Femur (tissue), 1 donor: ENCODE measurements at regions not wholly inside any gene's neighbourhood (a gene's known extent, or its start where the extent isn't known, plus 50 kb on each side); places are given as distances from the start of the nearest gene placed in this dataset.

Source experiments
- DNase-seq: peaks from one replicate; pipeline ENCODE4 v3.0.0-alpha.2; 2017

- no peak for DNase-seq
Measured at GRCh38 chr15:47355759-47356158, 361.5 kb upstream of the SEMA6D start.

GRCh38 chr15:47356297-47356696, 361.0 kb upstream of the SEMA6D start:
- DNase-seq, result no peak

GRCh38 chr15:47358876-47359275, 358.4 kb upstream of the SEMA6D start:
- no peak for DNase-seq

- no peak for DNase-seq
Measured at GRCh38 chr15:47360305-47360704, 357.0 kb upstream of the SEMA6D start.

DNA sequence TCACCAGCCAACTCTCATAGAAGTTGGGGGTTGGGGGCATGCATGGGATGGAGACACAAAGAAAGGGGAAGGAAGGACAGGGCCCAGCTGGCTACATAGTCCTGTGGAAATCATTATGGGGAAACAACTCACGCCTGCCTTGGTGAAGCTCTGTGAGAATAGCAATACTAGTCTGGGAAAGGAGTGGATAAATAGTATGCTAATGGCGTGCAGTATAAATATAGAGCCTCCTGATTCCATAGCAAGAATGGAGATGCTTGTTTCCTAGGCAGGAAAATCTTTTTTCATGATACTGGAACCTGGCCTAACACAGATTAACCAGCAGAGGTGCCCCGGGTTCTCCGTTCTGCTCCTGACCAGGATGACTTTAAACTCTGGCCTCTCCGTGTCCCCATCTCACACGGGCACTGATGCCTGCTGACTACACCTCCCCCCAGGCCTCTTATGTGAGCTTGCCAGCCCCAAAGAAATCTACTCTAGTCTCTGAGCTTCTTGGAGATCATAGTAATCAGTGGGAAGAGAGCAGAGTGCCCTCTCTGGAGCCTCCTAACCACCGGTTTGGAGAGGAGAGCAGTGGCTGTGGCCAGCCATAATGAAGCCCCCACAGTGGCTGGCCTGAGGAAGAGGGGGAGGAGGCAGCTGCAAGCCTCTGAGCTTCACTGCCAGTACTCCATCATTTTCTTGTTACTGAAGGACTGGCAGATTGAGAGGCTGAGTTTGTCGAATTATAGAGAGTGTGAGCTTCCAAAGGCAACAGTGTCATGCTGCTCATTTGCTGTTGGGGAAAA, 355.0 kb upstream of the SEMA6D start:
- DNase-seq, result peak; percentile 74

GRCh38 chr15:47363653-47364052, 353.7 kb upstream of the SEMA6D start:
- DNase-seq, result no peak

DNA sequence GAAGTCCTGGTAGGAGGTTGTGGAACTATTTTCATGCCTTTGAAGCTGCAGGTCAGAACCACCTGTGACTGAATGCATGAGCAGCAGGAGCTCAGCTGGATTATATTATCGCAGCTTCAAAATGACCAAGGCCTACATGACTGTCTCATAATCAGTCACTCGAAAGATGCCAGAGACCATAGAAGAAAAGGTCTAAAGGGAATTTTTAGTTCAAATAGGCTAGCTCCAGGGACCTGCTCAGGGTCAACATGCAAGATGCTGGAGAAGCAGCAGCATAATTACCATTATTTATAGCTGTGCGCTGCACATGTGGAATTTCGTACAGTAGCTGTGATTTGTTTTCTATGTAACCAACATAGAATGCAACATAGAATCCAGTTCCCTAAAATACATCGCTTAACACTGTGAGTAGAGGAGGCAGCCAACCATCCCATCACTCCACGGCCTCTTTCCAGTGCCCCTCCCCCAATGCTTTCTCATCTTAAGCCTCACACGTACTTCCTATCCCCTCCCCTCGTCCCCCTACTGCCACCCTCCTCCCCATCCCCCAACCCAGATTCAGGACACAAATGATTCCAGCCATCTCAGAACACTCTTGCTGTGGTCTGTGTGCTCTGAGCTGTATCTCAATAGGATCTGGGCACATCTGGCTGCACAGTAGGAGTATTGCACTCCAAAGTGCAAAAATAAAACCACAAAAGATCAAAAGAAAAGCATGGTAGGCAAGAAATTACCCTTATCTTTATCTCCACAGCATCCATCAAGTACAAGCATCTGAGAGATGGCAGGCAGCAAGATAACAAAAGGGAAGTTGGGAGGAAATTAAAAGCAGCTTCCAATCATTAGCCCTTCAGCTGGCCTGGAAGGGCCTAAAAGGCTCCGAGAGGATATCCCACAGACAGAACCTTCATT, 352.8 kb upstream of the SEMA6D start:
- no peak for DNase-seq

GRCh38 chr15:47366884-47367283, 350.4 kb upstream of the SEMA6D start:
- no peak for DNase-seq

GRCh38 chr15:47367726-47368390, 349.4 kb upstream of the SEMA6D start:
- DNase-seq, result no peak

GRCh38 chr15:47371939-47372338, 345.4 kb upstream of the SEMA6D start:
- DNase-seq, result no peak

DNA sequence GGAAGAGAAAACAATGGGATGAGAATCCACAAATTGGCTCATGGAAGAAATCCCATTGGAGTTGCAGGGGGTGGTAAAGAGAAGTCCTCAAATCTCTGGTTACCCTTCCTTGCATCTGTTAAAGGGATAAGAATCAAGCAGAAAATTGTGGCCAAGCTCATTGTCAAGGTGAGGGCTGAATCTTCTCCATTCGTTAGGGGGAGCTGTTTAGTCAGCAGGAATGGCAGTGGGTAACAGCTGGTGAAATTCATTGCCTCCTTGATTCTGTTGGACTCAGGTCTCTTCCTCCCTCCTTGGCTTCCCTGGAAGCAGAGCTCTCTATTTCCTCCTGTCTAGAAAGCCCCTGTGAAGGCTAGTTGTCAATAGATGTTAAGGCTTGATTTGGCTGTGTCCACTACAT, 343.1 kb upstream of the SEMA6D start:
- no peak for DNase-seq

- DNase-seq, result peak; percentile 24
Measured at GRCh38 chr15:47376190-47376589, 341.1 kb upstream of the SEMA6D start.

DNA sequence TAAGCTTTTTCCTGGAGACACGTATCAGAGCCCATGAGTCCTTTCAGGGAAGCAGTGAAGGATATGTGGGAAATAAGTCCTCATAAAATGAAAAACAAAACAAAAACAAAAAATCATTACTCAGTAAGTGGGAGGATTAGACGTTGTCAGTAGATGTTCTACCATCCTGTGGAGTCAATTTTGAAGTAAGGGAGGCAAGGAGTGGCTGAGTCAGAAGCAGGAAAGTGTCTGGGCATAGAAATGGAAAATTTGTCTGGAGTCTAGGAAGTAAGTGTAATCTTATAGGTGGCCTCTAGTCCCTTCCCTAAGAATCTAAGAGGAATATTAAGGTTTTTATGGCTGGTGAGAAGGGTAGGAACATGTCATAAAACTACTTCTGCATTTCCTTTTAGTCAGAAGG, 339.8 kb upstream of the SEMA6D start:
- DNase-seq, result no peak

- DNase-seq, result no peak
Measured at GRCh38 chr15:47378527-47378926, 338.8 kb upstream of the SEMA6D start.

GRCh38 chr15:47383102-47383501, 334.2 kb upstream of the SEMA6D start:
- no peak for DNase-seq

DNA sequence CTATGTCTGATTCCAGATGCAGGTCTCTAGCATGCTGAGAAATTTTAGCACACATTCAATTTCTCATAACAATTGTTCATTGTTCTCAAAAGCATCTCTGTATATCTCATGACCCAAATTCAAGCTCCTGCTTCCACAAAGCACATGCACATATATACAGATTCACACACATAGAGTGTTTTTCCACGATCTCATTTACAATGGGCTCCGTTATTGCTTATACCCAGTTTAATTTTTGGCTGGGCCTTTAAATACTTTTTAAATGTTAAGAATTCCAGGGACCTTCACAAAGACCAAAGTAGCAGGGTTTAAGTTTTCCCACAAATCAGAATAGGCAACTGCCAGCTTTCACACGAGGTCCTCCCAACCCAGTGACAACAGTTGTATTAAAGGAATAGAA, 333.5 kb upstream of the SEMA6D start:
- no peak for DNase-seq

GRCh38 chr15:47384341-47384740, 333.0 kb upstream of the SEMA6D start:
- DNase-seq, result peak; percentile 30

DNA sequence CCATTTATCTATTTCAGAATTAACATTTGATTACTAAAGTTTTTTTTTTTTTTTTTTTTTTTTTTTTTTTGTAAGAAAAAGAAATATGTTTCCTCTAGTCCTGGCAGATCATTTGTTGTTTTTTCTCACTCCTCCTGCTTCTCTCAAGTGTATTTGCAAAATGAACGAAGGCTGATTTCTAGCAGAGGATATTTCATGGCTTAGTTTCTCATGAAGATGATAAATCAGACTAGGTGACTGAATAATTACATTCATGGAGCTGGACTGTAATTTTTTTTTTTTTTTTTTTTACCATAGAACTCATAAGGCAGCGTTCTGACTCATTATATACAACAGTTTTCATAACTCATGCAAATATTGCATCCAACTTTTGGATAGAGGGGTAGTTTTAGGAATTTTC, 332.5 kb upstream of the SEMA6D start:
- DNase-seq, result no peak

DNA sequence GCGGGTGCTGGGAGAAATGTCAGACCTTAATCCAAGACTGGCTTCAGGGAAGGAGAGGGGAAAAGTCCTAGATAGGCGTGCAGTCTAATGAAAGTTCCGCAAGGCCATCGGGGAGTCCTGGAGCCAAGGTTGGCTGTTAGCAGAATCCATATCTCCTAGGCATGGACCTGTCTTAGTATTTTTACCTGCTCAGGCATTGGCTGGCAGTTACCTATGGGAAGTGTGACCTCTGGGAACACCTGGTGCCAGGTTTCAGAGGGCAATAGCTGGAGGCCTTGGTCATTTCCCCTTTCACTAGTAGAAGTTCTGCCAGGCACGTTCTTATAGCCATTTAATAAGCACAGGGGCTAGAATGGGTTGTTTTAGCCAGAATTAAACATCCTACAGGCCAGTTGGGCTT, 330.8 kb upstream of the SEMA6D start:
- DNase-seq, result no peak

- no peak for DNase-seq
Measured at GRCh38 chr15:47388299-47388698, 329.0 kb upstream of the SEMA6D start.

- no peak for DNase-seq
Measured at GRCh38 chr15:47390208-47390765, 327.0 kb upstream of the SEMA6D start.

- no peak for DNase-seq
Measured at GRCh38 chr15:47394286-47394809, 323.0 kb upstream of the SEMA6D start.

GRCh38 chr15:47395076-47395475, 322.2 kb upstream of the SEMA6D start:
- no peak for DNase-seq
